K562 (cell line): ENCODE measurements at regions not wholly inside any gene's neighbourhood (a gene's known extent, or its start where the extent isn't known, plus 50 kb on each side); places are given as distances from the start of the nearest gene placed in this dataset.

Experiments used
- CBX5 ChIP-seq: IDR thresholded peaks from 2 replicates; pipeline ENCODE4 v1.6.1; 2014; ENCODE audit warnings: low read depth, borderline replicate concordance
- ERF ChIP-seq: fragments of 450-650 bp; formaldehyde crosslinking; IDR thresholded peaks from 2 replicates; pipeline ENCODE4 v1.4.0; 2020; ENCODE audit warnings: mild to moderate bottlenecking, mixed read lengths
- ETS1 ChIP-seq: conservative IDR thresholded peaks from 2 replicates; pipeline ENCODE4 v1.6.1; 2011; ENCODE audit warnings: low read depth, mild to moderate bottlenecking, low read length; ENCODE audit not compliant: control insufficient read depth
- HDAC2 ChIP-seq: fragments of 450-650 bp; IDR thresholded peaks from 2 replicates; pipeline ENCODE4 v1.6.1; 2016; ENCODE audit warnings: mild to moderate bottlenecking
- KLF13 ChIP-seq: fragments of 450-650 bp; IDR thresholded peaks from 2 replicates; pipeline ENCODE4 v1.6.1; 2016; ENCODE audit warnings: missing genetic modification characterization, low read depth, mild to moderate bottlenecking, missing compliant biosample characterization, moderate library complexity, borderline replicate concordance
- MNT ChIP-seq, 2 experiments: fragments of 450-650 bp; conservative IDR thresholded peaks; 2 replicates each; pipeline ENCODE4 v1.6.1; 2017; ENCODE audit warnings: mild to moderate bottlenecking in 2 of 2, moderate library complexity in 2 of 2
- STAG1 ChIP-seq: sonication (generic); formaldehyde crosslinking; IDR thresholded peaks from 2 replicates; pipeline ENCODE4 v1.5.0; 2020; ENCODE audit warnings: missing genetic modification reagents, borderline replicate concordance
- ZHX1 ChIP-seq: fragments of 150-350 bp; conservative IDR thresholded peaks from 2 replicates; pipeline ENCODE4 v1.6.1; 2014; ENCODE audit warnings: low read length

- no peak for TF ChIP-seq CBX5
- TF ChIP-seq ETS1: no peak
- no peak for TF ChIP-seq HDAC2
- TF ChIP-seq ERF (CRISPR knock-in tag): no peak
- TF ChIP-seq STAG1: no peak
- no peak for TF ChIP-seq KLF13
- no peak for TF ChIP-seq MNT (conservative IDR thresholded peaks at IDR 0.05)
- no peak for TF ChIP-seq ZHX1
Observed at GRCh38 chr16:51766739-51767138, 615.7 kb upstream of the SALL1 start.
